ENCODE measurements at regions not wholly inside any gene's neighbourhood (a gene's known extent, or its start where the extent isn't known, plus 50 kb on each side); places are given as distances from the start of the nearest gene placed in this dataset.

DNA sequence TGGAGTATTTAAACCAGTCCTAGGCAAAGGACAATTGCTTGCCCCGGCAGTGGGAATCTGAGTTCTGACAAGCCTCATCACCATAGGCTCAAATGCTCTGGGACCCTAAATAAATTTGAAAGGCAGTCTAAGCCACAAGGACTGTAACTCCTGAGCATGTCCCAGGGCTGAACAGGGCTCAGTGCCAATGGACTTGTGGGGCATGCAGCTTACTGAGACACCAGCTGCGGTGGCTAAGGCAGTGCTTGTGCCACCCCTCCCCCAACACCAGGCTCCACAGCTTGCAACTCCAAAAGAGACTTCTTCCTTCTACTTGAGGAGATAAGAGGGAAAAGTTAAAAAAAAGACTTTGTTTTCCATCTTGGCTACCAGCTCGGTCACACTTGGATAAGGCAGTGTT is 289.7 kb upstream of the DCBLD2 start (continued):
- TF ChIP-seq, protein P1, sequence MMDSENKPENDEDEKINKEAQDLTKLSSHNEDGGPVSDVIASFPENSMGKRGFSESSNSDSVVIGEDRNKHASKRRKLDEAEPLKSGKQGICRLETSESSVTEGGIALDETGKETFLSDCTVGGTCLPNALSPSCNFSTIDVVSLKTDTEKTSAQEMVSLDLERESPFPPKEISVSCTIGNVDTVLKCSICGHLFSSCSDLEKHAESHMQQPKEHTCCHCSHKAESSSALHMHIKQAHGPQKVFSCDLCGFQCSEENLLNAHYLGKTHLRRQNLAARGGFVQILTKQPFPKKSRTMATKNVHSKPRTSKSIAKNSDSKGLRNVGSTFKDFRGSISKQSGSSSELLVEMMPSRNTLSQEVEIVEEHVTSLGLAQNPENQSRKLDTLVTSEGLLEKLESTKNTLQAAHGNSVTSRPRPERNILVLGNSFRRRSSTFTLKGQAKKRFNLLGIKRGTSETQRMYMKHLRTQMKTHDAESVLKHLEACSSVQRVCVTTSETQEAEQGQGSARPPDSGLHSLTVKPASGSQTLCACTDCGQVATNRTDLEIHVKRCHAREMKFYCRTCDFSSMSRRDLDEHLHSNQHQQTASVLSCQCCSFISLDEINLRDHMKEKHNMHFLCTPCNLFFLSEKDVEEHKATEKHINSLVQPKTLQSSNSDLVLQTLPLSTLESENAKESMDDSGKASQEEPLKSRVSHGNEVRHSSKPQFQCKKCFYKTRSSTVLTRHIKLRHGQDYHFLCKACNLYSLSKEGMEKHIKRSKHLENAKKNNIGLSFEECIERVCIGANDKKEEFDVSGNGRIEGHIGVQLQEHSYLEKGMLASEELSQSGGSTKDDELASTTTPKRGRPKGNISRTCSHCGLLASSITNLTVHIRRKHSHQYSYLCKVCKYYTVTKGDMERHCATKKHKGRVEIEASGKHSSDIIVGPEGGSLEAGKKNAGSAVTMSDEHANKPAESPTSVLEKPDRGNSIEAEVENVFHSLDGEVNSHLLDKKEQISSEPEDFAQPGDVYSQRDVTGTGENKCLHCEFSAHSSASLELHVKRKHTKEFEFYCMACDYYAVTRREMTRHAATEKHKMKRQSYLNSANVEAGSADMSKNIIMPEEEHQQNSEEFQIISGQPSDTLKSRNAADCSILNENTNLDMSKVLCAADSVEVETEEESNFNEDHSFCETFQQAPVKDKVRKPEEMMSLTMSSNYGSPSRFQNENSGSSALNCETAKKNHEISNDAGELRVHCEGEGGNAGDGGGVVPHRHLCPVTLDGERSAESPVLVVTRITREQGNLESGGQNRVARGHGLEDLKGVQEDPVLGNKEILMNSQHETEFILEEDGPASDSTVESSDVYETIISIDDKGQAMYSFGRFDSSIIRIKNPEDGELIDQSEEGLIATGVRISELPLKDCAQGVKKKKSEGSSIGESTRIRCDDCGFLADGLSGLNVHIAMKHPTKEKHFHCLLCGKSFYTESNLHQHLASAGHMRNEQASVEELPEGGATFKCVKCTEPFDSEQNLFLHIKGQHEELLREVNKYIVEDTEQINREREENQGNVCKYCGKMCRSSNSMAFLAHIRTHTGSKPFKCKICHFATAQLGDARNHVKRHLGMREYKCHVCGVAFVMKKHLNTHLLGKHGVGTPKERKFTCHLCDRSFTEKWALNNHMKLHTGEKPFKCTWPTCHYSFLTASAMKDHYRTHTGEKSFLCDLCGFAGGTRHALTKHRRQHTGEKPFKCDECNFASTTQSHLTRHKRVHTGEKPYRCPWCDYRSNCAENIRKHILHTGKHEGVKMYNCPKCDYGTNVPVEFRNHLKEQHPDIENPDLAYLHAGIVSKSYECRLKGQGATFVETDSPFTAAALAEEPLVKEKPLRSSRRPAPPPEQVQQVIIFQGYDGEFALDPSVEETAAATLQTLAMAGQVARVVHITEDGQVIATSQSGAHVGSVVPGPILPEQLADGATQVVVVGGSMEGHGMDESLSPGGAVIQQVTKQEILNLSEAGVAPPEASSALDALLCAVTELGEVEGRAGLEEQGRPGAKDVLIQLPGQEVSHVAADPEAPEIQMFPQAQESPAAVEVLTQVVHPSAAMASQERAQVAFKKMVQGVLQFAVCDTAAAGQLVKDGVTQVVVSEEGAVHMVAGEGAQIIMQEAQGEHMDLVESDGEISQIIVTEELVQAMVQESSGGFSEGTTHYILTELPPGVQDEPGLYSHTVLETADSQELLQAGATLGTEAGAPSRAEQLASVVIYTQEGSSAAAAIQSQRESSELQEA (CRISPR knock-in tag; IDR thresholded peaks at IDR 0.05; ENCODE audit: not compliant biosample characterization): no peak
- TF ChIP-seq ZBTB8A (CRISPR knock-in tag; IDR thresholded peaks at IDR 0.05; ENCODE audit: borderline replicate concordance, low read depth): no peak

- H3K27ac ChIP-seq (ENCODE audit: extremely low read length, insufficient read depth, low read length): no peak overlapping the region
- H3K9ac ChIP-seq (ENCODE audit: insufficient read depth, low read depth, low read length): no peak overlapping the region
- BruUV-seq (replicated peaks): no TSS peak
- CTCF ChIA-PET (ENCODE audit: low intra/inter-chr PET ratio, low total read pairs): no interaction called here
- ATAC-seq (no peak), DNase-seq (ENCODE audit: low spot score) (no peak), FAIRE-seq (no peak)
- no peaks in the 10 kb centered on the region for H3K36me3 ChIP-seq (replicated peaks in 1 of 2; ENCODE audit: control insufficient read depth in 1 of 2, insufficient read depth in 2 of 2, low read length in 2 of 2)
- in situ Hi-C loops (cut with HindIII; ENCODE audit: extremely low pct_ligation_motif_present, low pct_unique_long_range_greater_than_20kb): no loop called here
- H3K27me3 ChIP-seq (ENCODE audit: control insufficient read depth in 1 of 2, insufficient read depth in 2 of 2, low read length in 2 of 2): no peaks in the 10 kb centered on the region
- no peak overlapping the region for H3K4me3 ChIP-seq (replicated peaks in 1 of 3; ENCODE audit: insufficient read depth in 1 of 3, low read depth in 2 of 3, low read length in 3 of 3)
- no peak overlapping the region for H3K4me2 ChIP-seq (ENCODE audit: low read depth, low read length)
- no peaks in the 10 kb centered on the region for H3K79me2 ChIP-seq (ENCODE audit: insufficient read depth, low read length)
- no peak overlapping the region for H2AFZ ChIP-seq (ENCODE audit: low read length)
- TF ChIP-seq ZNF850 (CRISPR knock-in tag; conservative IDR thresholded peaks at IDR 0.05) (no peak), SAP130 (CRISPR knock-in tag; IDR thresholded peaks at IDR 0.05; ENCODE audit: low read depth) (no peak), KDM5A (IDR thresholded peaks at IDR 0.05; ENCODE audit: borderline replicate concordance, low read length) (no peak), SNAPC2 (CRISPR knock-in tag; IDR thresholded peaks at IDR 0.05) (no peak), CEBPG (CRISPR knock-in tag; IDR thresholded peaks at IDR 0.05) (no peak)
- TF ChIP-seq, protein P2, sequence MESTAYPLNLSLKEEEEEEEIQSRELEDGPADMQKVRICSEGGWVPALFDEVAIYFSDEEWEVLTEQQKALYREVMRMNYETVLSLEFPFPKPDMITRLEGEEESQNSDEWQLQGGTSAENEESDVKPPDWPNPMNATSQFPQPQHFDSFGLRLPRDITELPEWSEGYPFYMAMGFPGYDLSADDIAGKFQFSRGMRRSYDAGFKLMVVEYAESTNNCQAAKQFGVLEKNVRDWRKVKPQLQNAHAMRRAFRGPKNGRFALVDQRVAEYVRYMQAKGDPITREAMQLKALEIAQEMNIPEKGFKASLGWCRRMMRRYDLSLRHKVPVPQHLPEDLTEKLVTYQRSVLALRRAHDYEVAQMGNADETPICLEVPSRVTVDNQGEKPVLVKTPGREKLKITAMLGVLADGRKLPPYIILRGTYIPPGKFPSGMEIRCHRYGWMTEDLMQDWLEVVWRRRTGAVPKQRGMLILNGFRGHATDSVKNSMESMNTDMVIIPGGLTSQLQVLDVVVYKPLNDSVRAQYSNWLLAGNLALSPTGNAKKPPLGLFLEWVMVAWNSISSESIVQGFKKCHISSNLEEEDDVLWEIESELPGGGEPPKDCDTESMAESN (CRISPR knock-in tag; conservative IDR thresholded peaks at IDR 0.05): no peak
- POLR2A ChIA-PET: no interaction called here
- H3K4me1 ChIP-seq (ENCODE audit: insufficient read depth, low read length): no peaks in the 10 kb centered on the region
- intact Hi-C loops (cut with micrococcal nuclease; ENCODE audit: unreplicated experiment): loop anchor here (5.0 kb wide), 1 partner anchor 152 kb away; no protein-coding TSS in a partner anchor
- H3K9me3 ChIP-seq (ENCODE audit: low read length): no peaks in the 10 kb centered on the region
- H4K20me1 ChIP-seq (ENCODE audit: insufficient read depth, low read length): no peaks in the 10 kb centered on the region
These were observed 287.4 kb upstream of the DCBLD2 start for GRCh38 chr3:99188936-99189335.

Data from HepG2 (cell line).